ENCODE measurements at regions not wholly inside any gene's neighbourhood (a gene's known extent, or its start where the extent isn't known, plus 50 kb on each side); places are given as distances from the start of the nearest gene placed in this dataset.

GRCh38 chr14:34137001-34137745 is 186.3 kb upstream of the EGLN3 start:
- no peaks in the 10 kb centered on the region for H3K9me3 ChIP-seq
- no peaks in the 10 kb centered on the region for H3K4me1 ChIP-seq (ENCODE audit: control insufficient read depth in 1 of 2, insufficient read depth in 1 of 2, low read depth in 1 of 2, low read length in 1 of 2)
- H3K36me3 ChIP-seq = no peaks in the 10 kb centered on the region
- no peak overlapping the region for H3K4me3 ChIP-seq (ENCODE audit: low read depth in 1 of 2, low read length in 1 of 2)
- TF ChIP-seq CTCF (IDR thresholded peaks at IDR 0.05) = no peak
- H3K27ac ChIP-seq = no peak overlapping the region
- no peaks in the 10 kb centered on the region for H3K27me3 ChIP-seq

DNA sequence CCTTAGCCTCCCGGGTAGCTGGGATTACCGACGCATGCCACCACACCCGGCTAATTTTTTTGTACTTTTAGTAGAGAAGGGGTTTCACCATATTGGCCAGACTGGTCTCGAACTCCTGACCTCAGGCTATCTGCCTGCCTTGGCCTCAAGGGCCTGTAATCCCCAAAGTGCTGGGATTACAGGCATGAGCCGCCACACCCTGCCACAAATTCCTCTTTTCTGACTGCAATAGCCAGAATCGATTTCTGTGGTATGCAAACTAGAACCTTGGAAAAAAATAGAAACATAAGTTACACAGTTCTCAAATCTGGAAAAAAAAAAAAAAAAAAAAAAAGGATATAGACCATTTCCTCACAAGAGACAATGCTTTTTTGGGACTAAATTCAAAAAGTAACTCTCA is 184.6 kb upstream of the EGLN3 start:
- Histone ChIP-seq H3K27me3 (no peaks in the 10 kb centered on the region), H3K4me3 (ENCODE audit: low read depth in 1 of 2, low read length in 1 of 2) (no peak overlapping the region), H3K9me3 (no peaks in the 10 kb centered on the region), H3K4me1 (ENCODE audit: control insufficient read depth in 1 of 2, insufficient read depth in 1 of 2, low read depth in 1 of 2, low read length in 1 of 2) (no peaks in the 10 kb centered on the region), H3K36me3 (no peaks in the 10 kb centered on the region), H3K27ac (no peak overlapping the region)
- TF ChIP-seq CTCF (IDR thresholded peaks at IDR 0.05) = no peak

DNA sequence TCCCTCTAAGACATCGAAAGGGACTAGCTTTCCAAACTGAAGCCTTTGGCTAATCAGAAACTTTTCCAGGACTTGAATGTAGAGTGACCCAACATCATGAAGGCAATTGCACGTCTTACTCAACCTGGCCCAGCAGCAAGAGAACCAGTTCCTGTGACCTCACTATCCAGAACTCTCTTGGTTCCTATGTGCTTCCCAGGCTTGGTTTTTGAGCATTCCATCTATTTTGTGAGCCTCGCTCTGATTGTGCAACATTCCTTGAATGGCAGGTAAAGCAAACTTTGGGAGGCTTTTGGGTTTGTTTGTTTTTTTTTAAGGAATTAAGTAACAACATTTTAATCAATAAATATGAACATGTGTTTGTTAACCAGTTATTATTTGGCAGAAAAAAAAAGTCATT is 183.6 kb upstream of the EGLN3 start:
- Histone ChIP-seq H3K36me3 (no peaks in the 10 kb centered on the region), H3K9me3 (no peaks in the 10 kb centered on the region), H3K4me1 (ENCODE audit: control insufficient read depth in 1 of 2, insufficient read depth in 1 of 2, low read depth in 1 of 2, low read length in 1 of 2) (no peaks in the 10 kb centered on the region), H3K4me3 (ENCODE audit: low read depth in 1 of 2, low read length in 1 of 2) (no peak overlapping the region), H3K27ac (no peak overlapping the region), H3K27me3 (no peaks in the 10 kb centered on the region)
- no peak for TF ChIP-seq CTCF (IDR thresholded peaks at IDR 0.05)

DNA sequence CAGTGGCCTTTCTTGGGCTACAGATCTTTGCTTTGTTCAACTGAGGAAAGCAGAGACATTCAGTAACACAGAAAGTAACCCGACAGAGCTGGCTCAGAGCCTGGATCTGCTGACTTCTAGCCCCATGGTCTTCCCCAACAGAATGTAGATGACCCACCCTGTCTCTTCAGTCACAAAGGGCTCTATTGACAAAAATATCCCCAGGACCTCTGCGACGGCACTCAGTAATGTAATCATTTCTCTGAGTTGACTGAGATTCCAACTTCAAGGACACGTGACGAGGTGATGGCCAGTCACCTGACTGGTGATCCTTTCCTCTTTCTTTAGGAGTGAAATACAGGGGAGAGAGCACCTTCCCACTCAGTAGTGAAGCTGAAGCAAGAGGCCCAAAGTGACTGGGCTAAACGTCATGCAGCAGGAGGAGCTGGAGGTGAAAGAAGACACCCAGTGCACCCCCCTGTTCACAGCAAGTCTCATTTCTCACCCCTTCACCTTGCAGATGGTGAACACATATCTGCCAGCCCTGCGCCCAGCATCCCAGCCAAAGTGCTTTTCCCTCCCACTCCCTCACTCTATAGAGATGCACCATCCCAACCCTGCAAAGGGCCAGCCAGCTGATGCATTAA is 179.2 kb upstream of the EGLN3 start:
- Histone ChIP-seq H3K27ac (no peak overlapping the region), H3K4me1 (ENCODE audit: control insufficient read depth in 1 of 2, insufficient read depth in 1 of 2, low read depth in 1 of 2, low read length in 1 of 2) (no peaks in the 10 kb centered on the region), H3K36me3 (no peaks in the 10 kb centered on the region), H3K4me3 (ENCODE audit: low read depth in 1 of 2, low read length in 1 of 2) (no peak overlapping the region), H3K9me3 (no peaks in the 10 kb centered on the region), H3K27me3 (no peaks in the 10 kb centered on the region)
- no peak for TF ChIP-seq CTCF (IDR thresholded peaks at IDR 0.05)

GRCh38 chr14:34128665-34129064 is 177.8 kb upstream of the EGLN3 start:
- Histone ChIP-seq H3K36me3 (no peaks in the 10 kb centered on the region), H3K9me3 (no peaks in the 10 kb centered on the region), H3K4me3 (ENCODE audit: low read depth in 1 of 2, low read length in 1 of 2) (no peak overlapping the region), H3K27me3 (no peaks in the 10 kb centered on the region), H3K27ac (no peak overlapping the region), H3K4me1 (ENCODE audit: control insufficient read depth in 1 of 2, insufficient read depth in 1 of 2, low read depth in 1 of 2, low read length in 1 of 2) (no peaks in the 10 kb centered on the region)
- no peak for TF ChIP-seq CTCF (IDR thresholded peaks at IDR 0.05)
